ENCODE measurements at regions not wholly inside any gene's neighbourhood (a gene's known extent, or its start where the extent isn't known, plus 50 kb on each side); places are given as distances from the start of the nearest gene placed in this dataset.

- no peak for TF ChIP-seq POLR2A (IDR thresholded peaks at IDR 0.05)
- no peak for TF ChIP-seq CTCF (IDR thresholded peaks at IDR 0.05)
These were observed 131.9 kb downstream of the RASSF10 start for GRCh38 chr11:13140873-13141655.
